CD4-positive, alpha-beta T cell treated with Interleukin-12 subunit alpha and Interleukin-12 subunit beta, for 1 hour (primary cell): ENCODE measurements at regions not wholly inside any gene's neighbourhood (a gene's known extent, or its start where the extent isn't known, plus 50 kb on each side); places are given as distances from the start of the nearest gene placed in this dataset.
"Not testable (repeated sequence)": the region's sequence is repeated elsewhere in the genome, so short reads cannot be mapped to it uniquely, and the experiment has no call there.

Source experiments
- DNase-seq: peaks from one replicate; pipeline ENCODE4 v3.0.0-alpha.2; 2020

GRCh38 chr2:147456779-147457178 is 388.1 kb upstream of the ACVR2A start:
- no peak for DNase-seq

GRCh38 chr2:147451902-147452515 is 392.8 kb upstream of the ACVR2A start:
- DNase-seq: no peak

GRCh38 chr2:147450661-147451510 is 393.9 kb upstream of the ACVR2A start:
- DNase-seq: no peak

- peak; percentile 60 for DNase-seq
Observed at GRCh38 chr2:147449323-147449991, 395.4 kb upstream of the ACVR2A start.

GRCh38 chr2:147442816-147443215 is 402.0 kb upstream of the ACVR2A start:
- no peak for DNase-seq

DNA sequence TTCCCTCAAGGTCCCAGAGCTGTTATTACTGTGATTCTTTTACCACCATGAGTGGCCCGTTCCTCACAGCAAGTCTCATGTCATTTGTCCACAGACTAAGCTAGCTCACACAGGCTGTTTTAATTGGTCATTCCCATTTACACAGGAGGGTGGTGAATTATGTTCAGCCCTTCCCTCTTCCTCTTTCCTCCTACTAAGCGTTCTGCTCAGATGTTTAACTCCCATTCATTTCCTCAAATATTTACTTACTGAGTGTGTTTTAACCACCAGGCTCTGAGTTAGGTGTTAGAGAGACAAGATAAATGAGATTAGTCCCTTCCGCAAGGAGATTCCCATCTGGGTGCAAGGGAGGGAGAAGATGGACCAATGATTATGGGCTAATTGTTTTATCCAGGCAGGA is 403.6 kb upstream of the ACVR2A start:
- DNase-seq: no peak

- DNase-seq: no peak
Observed at GRCh38 chr2:147440734-147441133, 404.1 kb upstream of the ACVR2A start.

- DNase-seq: no peak
Observed at GRCh38 chr2:147439986-147440385, 404.8 kb upstream of the ACVR2A start.

- DNase-seq: no peak
Observed at GRCh38 chr2:147438882-147439281, 405.9 kb upstream of the ACVR2A start.

DNA sequence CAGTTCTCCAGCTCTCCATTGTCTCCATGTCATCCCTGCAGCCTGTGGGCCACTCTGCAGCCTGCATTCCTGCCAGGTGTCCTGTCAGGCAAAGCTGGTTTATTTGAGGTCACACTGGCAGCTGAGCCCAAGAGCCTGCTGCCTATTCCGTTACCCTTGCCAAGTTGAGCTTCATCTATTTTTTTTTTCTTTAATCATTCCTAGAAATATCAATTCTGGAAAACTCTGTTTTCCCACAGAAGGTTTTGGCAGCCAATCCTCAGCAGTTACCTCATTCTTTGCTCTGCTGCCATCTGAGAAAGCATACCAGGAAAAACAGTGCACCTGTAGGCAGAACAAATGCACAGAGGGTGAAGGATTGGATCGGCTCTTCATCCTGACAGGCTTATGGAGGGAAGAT is 411.0 kb upstream of the ACVR2A start:
- DNase-seq: no peak

- DNase-seq: no peak
Observed at GRCh38 chr2:147430408-147430807, 414.4 kb upstream of the ACVR2A start.

- DNase-seq: no peak
Observed at GRCh38 chr2:147428120-147428747, 416.6 kb upstream of the ACVR2A start.

DNA sequence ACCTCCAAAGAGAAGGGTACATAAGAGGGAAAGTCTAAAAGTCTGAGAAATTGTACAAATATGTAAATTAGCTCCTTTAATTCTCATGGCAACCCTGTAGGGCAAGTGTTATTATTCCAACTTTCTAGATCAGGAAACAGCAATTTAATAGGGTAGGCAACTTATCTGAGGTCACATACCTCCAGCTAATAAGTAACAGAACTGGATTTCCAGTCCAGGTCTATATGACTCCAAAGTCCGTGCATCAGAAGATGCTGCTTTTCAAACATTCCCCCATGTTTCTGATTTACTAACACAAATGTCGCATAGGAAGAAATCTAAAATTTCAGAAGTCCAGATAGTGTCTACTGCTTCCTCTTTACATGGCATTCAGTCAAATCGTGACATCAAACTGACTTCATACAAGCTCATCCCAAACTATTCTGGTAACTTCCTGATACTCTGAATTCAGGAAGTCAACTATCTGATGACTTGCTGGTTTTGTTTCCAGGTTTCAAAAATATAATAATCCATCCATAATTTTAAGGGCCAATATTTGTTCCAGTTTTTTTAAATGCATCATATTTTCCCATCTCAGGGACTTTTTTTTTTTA is 419.3 kb upstream of the ACVR2A start:
- no peak for DNase-seq

DNA sequence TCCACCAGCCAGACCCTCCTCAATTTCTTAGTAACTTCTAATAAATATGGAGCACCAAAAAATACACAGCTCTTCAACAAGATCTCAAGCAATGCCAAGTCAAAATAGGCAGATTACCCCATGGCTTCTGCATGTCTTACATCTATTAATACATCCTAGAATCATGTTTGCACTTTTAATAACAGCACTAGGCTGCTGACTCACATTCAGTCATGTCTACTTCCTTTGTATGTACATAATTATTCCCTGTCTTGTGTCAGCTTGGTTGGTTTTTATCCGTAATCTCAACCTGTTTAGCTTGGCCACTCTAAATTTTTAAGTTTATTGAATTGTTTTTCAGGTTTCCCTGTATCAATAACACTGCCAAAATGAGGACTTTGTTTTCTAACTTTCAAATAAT is 420.1 kb upstream of the ACVR2A start:
- no peak for DNase-seq

GRCh38 chr2:147420947-147421675 is 423.7 kb upstream of the ACVR2A start:
- no peak for DNase-seq

DNA sequence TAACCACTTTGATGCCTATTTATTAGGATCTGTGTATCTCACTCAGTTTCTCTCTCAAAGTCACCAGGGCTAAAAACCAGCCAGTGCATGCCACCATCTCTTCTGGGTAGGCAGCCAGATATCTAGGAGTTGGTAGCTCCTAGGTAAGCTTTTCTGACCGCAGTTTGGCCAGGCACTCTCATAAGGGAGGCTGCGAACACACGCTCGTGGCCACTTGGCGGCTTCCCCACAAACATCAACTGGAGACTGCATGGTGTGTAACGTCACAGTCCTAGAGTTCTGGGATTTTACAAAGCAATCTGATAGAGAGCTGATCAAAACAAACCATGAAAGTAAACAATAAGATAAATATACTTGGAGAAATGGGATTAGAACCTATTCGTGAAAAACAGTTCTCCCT is 424.3 kb upstream of the ACVR2A start:
- DNase-seq: no peak

- DNase-seq: no peak
Observed at GRCh38 chr2:147416099-147416498, 428.7 kb upstream of the ACVR2A start.

DNA sequence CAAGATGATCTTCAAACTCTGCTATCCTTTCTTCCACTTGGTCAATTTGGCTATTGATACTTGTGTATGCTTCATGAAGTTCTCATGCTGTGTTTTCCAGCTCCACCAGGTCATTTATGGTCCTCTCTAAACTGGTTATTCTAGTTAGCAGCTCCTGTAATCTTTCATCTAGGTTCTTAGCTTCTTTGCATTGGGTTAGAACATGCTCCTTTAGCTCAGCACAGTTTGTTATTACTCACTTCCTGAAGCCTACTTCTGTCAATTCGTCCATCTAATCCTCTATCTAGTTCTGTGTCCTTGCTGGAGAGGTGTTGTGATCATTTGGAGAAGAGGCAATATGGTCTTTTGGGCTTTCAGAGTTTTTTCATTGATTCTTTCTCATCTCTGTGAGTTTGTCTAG is 430.2 kb upstream of the ACVR2A start:
- DNase-seq: not testable (repeated sequence)

GRCh38 chr2:147408357-147408756 is 436.5 kb upstream of the ACVR2A start:
- DNase-seq: no peak

DNA sequence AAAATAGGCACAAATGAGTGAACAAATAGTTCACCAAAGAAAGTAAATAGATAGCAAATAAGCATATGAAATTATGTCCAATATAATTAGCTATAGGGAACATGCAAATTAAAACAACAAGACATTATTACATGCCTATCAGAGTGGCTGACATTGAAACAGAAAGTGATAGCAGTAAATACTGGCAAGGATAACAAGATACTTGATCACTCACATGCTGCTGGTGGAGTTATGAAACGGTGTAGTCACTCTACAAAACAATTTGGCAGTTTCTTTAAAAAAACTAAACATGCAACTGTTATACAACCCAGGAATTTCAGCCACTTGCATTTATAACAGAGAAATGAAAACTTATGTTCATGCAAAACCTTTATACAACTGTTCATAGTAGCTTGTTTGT is 439.2 kb upstream of the ACVR2A start:
- DNase-seq: no peak

GRCh38 chr2:147398996-147399395 is 445.8 kb upstream of the ACVR2A start:
- DNase-seq: no peak

DNA sequence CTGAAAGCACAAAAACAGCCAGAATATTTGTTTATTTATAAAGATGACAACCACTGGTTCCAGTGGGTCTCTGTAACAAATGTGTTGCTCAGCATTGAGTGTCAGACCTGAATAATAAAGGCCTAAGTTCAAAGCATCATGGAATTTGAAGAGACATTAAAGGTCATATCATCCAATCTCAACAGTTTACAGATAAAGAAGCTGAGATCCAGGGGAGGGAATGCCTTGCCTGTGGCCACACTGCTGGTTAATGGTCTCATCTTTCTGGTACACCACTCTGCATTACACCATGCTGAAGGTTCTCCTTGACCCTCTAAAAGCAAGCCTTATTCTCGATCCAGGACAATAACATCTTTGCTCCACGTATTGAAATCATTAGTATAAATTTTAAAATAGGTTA is 446.5 kb upstream of the ACVR2A start:
- DNase-seq: no peak
